GM19452 (cell line): ENCODE measurements at regions not wholly inside any gene's neighbourhood (a gene's known extent, or its start where the extent isn't known, plus 50 kb on each side); places are given as distances from the start of the nearest gene placed in this dataset.

Experiments used
- ATAC-seq: cut with Tn5 transposase; IDR thresholded peaks from one replicate; pipeline ENCODE4 v1.9.1; 2021; ENCODE audit not compliant: unreplicated experiment

- ATAC-seq, result no peak
Observed at GRCh38 chr1:234666761-234667160, 56.8 kb upstream of the IRF2BP2 start.

DNA sequence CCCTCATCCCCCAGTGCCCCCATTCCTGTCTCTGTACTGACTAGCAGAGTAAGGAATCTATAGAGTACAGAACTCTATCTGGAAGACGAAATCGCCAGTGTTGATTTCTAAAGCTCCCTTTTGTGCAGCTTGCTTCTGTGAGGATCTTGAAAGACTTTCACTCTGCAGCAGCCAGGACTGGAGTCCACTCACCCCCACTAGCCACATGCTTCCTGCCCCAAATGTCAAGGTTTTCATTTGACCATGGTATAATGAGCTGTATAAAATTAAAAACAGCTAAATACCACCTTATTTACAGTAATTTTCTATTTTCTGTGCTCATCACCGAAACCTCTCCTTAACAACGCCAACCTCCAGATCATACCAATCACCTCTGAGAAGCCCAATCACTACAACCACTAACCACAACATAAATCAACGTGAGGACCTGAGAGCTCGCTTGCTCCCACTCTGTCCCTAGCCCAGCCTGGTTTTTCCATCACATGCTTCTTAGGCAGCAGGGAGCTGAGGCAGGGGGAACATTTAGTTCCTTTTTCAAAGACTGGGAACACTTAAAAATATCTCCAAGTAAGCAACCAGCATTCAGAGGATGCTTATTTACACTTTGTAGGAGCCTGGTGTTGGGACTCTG is 56.1 kb upstream of the IRF2BP2 start:
- ATAC-seq, result no peak

DNA sequence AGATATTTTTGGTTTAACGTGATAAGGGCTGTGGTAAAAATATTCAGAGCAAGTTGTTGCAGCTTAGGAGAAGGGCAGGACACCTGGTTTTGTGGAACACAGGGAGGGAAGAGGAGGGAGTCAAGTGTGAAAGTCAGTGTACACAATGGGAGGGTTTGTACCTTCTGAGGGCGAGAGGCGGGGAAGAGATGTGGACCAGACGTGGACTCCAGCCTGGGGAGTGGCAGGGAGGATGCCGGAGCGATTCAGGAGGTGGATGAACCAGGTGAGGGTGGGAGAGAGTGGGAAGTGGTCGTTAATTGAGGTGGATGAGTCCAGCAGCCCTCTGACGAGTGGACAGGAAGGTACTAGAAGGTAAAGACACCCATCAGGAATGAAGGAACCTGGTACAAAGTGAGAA is 52.2 kb upstream of the IRF2BP2 start:
- no peak for ATAC-seq

- no peak for ATAC-seq
Observed at GRCh38 chr1:234661317-234661928, 51.4 kb upstream of the IRF2BP2 start.

DNA sequence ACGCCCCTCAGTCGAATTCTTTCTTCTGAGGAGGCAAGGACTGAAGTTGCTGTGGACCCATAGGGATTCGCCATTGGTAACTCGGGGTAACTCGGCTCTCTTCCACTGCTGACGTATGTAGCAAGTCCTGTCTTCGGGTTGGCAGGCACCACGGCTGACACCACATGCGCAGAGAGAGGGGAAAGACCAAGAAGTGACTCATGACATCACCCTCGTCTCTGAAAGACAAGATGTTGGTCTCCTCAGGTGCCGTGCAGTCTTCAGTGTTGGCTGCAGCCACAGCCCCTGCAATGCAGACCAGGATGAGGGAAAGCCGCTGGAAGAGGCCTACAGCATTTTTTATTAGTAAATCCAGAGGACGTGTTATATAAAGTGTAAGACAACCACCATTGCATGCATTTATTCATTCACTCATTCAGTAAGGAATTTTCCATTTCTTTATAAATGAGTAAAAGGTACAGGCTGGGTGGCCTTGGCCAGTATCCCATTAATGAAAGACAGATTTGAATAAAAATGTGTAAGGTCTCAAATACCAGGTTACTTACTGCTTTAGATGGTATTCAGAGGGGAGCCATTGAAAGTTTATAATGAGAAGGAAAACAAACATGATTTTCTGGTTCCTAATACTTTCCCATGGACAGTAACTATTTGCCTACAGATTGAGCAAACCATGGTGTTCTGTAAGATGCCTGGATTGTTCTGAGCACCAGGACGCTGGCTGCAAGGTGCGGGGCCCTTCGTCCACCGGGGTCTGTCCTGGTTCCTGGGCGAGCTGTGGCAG is 50.7 kb upstream of the IRF2BP2 start:
- ATAC-seq, result no peak
